Gastrocnemius medialis (tissue), 4 donors: ENCODE measurements at regions not wholly inside any gene's neighbourhood (a gene's known extent, or its start where the extent isn't known, plus 50 kb on each side); places are given as distances from the start of the nearest gene placed in this dataset.

Experiments
- ATAC-seq, 2 donors: fragments of 150-250 bp; one replicate each; pipeline ENCODE4 v1.9.1; 2016
- DNase-seq, 2 donors: peaks; one replicate each; pipeline ENCODE4 v3.0.0-alpha.2; 2019
- H3K27ac ChIP-seq, 4 donors: fragments of 200-600 bp; sonication (generic); 1 replicate in 1 of 4; 2 replicates in 3 of 4; pipeline ENCODE4 v1.5.1; 2016 to 2018; ENCODE audit warnings: mild to moderate bottlenecking in 2 of 4, moderate library complexity in 1 of 4
- H3K27me3 ChIP-seq, 3 donors: fragments of 200-600 bp; sonication (generic) in 2 of 3; 1 replicate in 1 of 3; 2 replicates in 2 of 3; pipeline versions ENCODE4 v1.5.1 to v1.6.0; 2016 to 2019; ENCODE audit warnings: mild to moderate bottlenecking in 1 of 3, moderate library complexity in 1 of 3
- H3K36me3 ChIP-seq, 2 donors: fragments of 200-600 bp; sonication (generic) in 1 of 2; one replicate each; pipeline ENCODE4 v1.5.1; 2017 to 2018
- H3K4me1 ChIP-seq, 2 donors: fragments of 200-600 bp; sonication (generic) in 1 of 2; one replicate each; pipeline ENCODE4 v1.5.1; 2016 to 2017; ENCODE audit warnings: mild to moderate bottlenecking in 2 of 2
- H3K4me3 ChIP-seq, 4 donors: fragments of 200-600 bp; sonication (generic) in 3 of 4; 1 replicate in 1 of 4; 2 replicates in 3 of 4; pipeline ENCODE4 v1.5.1; 2016 to 2019; ENCODE audit warnings: mild to moderate bottlenecking in 2 of 4
- H3K9me3 ChIP-seq, 3 donors: fragments of 200-600 bp; sonication (generic) in 2 of 3; 1 replicate in 1 of 3; 2 replicates in 2 of 3; pipeline ENCODE4 v1.5.1; 2016 to 2019
- CTCF ChIP-seq, 5 experiments: fragments of 450-650 bp in 3 of 5; fragments of 200-600 bp in 2 of 5; sonication (generic) in 2 of 5; IDR thresholded peaks in 4 of 5; conservative IDR thresholded peaks in 1 of 5; 1 replicate in 4 of 5; 2 replicates in 1 of 5; pipeline ENCODE4 v1.5.1; 2016 to 2019; ENCODE audit warnings: antibody characterized with exemption in 5 of 5, mild to moderate bottlenecking in 3 of 5, moderate library complexity in 3 of 5
- POLR2A ChIP-seq, 2 donors: fragments of 450-650 bp; IDR thresholded peaks; one replicate each; pipeline ENCODE4 v1.6.1; 2017; ENCODE audit warnings: antibody characterized with exemption in 2 of 2, mild to moderate bottlenecking in 2 of 2, moderate library complexity in 2 of 2
- in situ Hi-C, 4 donors: fragments of 200-750 bp; cut with MboI; loops; one replicate each; pipeline versions ENCODE4 v1.15.0 to v1.8.0; 2017; ENCODE audit warnings: low sequenced_read_pairs in 4 of 4
- intact Hi-C: fragments of 100-400 bp; cut with DNase I; formaldehyde crosslinking; loops from one replicate; pipeline ENCODE4 v1.15.1; 2023; ENCODE audit warnings: low total_unique reads

- DNase-seq, result no peak
- no peak for ATAC-seq
- Histone ChIP-seq H3K9me3 (no peaks in the 10 kb centered on the region), H3K27me3 (no peaks in the 10 kb centered on the region), H3K27ac (no peak overlapping the region), H3K36me3 (no peaks in the 10 kb centered on the region), H3K4me3 (no peak overlapping the region), H3K4me1 (no peaks in the 10 kb centered on the region)
- TF ChIP-seq CTCF (IDR thresholded peaks at IDR 0.05 in 4 of 5, conservative IDR thresholded peaks at IDR 0.05 in 1 of 5) (no peak), POLR2A (IDR thresholded peaks at IDR 0.05) (no peak)
- in situ Hi-C loops, result no loop called here
- intact Hi-C loops, result no loop called here
Measured at GRCh38 chr18:42168487-42168886, 213.5 kb downstream of the PIK3C3 start.

GRCh38 chr18:42168907-42169306 lies 213.9 kb downstream of the PIK3C3 start:
- DNase-seq, result no peak
- in situ Hi-C loops, result no loop called here
- H3K4me3 ChIP-seq, result no peak overlapping the region
- no peak overlapping the region for H3K27ac ChIP-seq
- H3K9me3 ChIP-seq, result no peaks in the 10 kb centered on the region
- no peaks in the 10 kb centered on the region for H3K4me1 ChIP-seq
- ATAC-seq, result no peak
- no peaks in the 10 kb centered on the region for H3K36me3 ChIP-seq
- intact Hi-C loops, result no loop called here
- no peaks in the 10 kb centered on the region for H3K27me3 ChIP-seq
- TF ChIP-seq CTCF (IDR thresholded peaks at IDR 0.05 in 4 of 5, conservative IDR thresholded peaks at IDR 0.05 in 1 of 5) (no peak), POLR2A (IDR thresholded peaks at IDR 0.05) (no peak)

- no peak for ATAC-seq
- no peak overlapping the region for H3K4me3 ChIP-seq
- intact Hi-C loops (no loop called here), in situ Hi-C loops (no loop called here)
- H3K27ac ChIP-seq, result no peak overlapping the region
- no peak for TF ChIP-seq POLR2A (IDR thresholded peaks at IDR 0.05)
- no peak for TF ChIP-seq CTCF (IDR thresholded peaks at IDR 0.05 in 4 of 5, conservative IDR thresholded peaks at IDR 0.05 in 1 of 5)
- DNase-seq, result no peak
- no peaks in the 10 kb centered on the region for H3K4me1 ChIP-seq
- no peaks in the 10 kb centered on the region for H3K27me3 ChIP-seq
- H3K36me3 ChIP-seq, result no peaks in the 10 kb centered on the region
- H3K9me3 ChIP-seq, result no peaks in the 10 kb centered on the region
Measured at GRCh38 chr18:42174909-42175308, 219.9 kb downstream of the PIK3C3 start.

GRCh38 chr18:42176599-42176998 lies 221.6 kb downstream of the PIK3C3 start:
- TF ChIP-seq POLR2A (IDR thresholded peaks at IDR 0.05), result no peak
- Histone ChIP-seq H3K4me1 (no peaks in the 10 kb centered on the region), H3K36me3 (no peaks in the 10 kb centered on the region), H3K4me3 (no peak overlapping the region), H3K27me3 (no peaks in the 10 kb centered on the region), H3K9me3 (no peaks in the 10 kb centered on the region), H3K27ac (no peak overlapping the region)
- DNase-seq (no peak), ATAC-seq (no peak)
- in situ Hi-C loops (no loop called here), intact Hi-C loops (no loop called here)

GRCh38 chr18:42177390-42177789 lies 222.4 kb downstream of the PIK3C3 start:
- Histone ChIP-seq H3K4me3 (no peak overlapping the region), H3K36me3 (no peaks in the 10 kb centered on the region), H3K4me1 (no peaks in the 10 kb centered on the region), H3K27me3 (no peaks in the 10 kb centered on the region), H3K9me3 (no peaks in the 10 kb centered on the region), H3K27ac (no peak overlapping the region)
- intact Hi-C loops (no loop called here), in situ Hi-C loops (no loop called here)
- TF ChIP-seq POLR2A (IDR thresholded peaks at IDR 0.05) (no peak), CTCF (IDR thresholded peaks at IDR 0.05 in 4 of 5, conservative IDR thresholded peaks at IDR 0.05 in 1 of 5) (no peak)
- DNase-seq (no peak), ATAC-seq (no peak)
